Liver (tissue), 3 donors: ENCODE measurements at regions not wholly inside any gene's neighbourhood (a gene's known extent, or its start where the extent isn't known, plus 50 kb on each side); places are given as distances from the start of the nearest gene placed in this dataset.

ENCODE experiments used
- CTCF ChIP-seq: fragments of 150-350 bp; IDR thresholded peaks from 2 replicates; pipeline ENCODE4 v1.5.1; 2017; ENCODE audit warnings: improper control_type of control experiment, low read depth, low read length; ENCODE audit not compliant: missing input control
- FOXA1 ChIP-seq: IDR thresholded peaks from 2 replicates; pipeline ENCODE4 v1.6.1; 2016; ENCODE audit warnings: antibody characterized with exemption
- RAD21 ChIP-seq, 2 donors: IDR thresholded peaks; 2 replicates each; pipeline ENCODE4 v1.6.1; 2016; ENCODE audit warnings: antibody characterized with exemption in 2 of 2, mild to moderate bottlenecking in 2 of 2
- RXRA ChIP-seq, 2 donors: IDR thresholded peaks; 2 replicates each; pipeline ENCODE4 v1.6.1; 2017 to 2018; ENCODE audit warnings: antibody characterized with exemption in 2 of 2, mild to moderate bottlenecking in 1 of 2
- TAF1 ChIP-seq: conservative IDR thresholded peaks from 2 replicates; pipeline ENCODE4 v1.6.1; 2016; ENCODE audit warnings: antibody characterized with exemption, mild to moderate bottlenecking
- TF ChIP-seq, protein P1 (sequence below): IDR thresholded peaks from 2 replicates; pipeline ENCODE4 v1.6.1; 2016; ENCODE audit warnings: antibody characterized with exemption
- TF ChIP-seq, protein P2 (sequence below): IDR thresholded peaks from 2 replicates; pipeline ENCODE4 v1.6.1; 2016; ENCODE audit warnings: antibody characterized with exemption
- donor health status: healthy.
- donor health status: healthy.

DNA sequence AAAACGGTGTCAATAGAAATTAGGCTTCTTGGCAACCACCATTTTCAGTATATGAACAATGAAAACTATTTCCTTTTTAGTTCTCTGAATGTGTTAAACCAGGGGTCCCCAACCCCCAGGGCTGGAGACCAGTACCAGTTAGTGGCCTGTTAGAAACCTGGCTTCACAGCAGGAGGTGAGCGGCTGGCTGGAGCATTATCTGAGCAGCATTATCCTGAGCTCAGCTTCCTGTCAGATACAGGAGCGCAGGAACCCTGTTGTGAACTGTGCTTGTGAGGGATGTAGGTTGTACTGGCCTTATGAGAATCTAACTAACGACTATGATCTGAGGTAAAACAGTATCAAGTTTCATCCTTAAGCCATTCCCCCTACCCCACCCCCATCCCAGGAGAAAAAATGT lies 328.7 kb downstream of the ZBBX start:
- TF ChIP-seq TAF1 (no peak), CTCF (no peak), FOXA1 (no peak), RAD21 (IDR thresholded peaks at IDR 0.05) (no peak), RXRA (IDR thresholded peaks at IDR 0.05) (no peak)
- TF ChIP-seq, protein P1, sequence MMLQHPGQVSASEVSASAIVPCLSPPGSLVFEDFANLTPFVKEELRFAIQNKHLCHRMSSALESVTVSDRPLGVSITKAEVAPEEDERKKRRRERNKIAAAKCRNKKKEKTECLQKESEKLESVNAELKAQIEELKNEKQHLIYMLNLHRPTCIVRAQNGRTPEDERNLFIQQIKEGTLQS = no peak
- TF ChIP-seq, protein P2, sequence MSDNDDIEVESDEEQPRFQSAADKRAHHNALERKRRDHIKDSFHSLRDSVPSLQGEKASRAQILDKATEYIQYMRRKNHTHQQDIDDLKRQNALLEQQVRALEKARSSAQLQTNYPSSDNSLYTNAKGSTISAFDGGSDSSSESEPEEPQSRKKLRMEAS = no peak
